DND-41 (cell line): ENCODE measurements at regions not wholly inside any gene's neighbourhood (a gene's known extent, or its start where the extent isn't known, plus 50 kb on each side); places are given as distances from the start of the nearest gene placed in this dataset.

Experiments
- ATAC-seq: fragments of 200-7000 bp; cut with Tn5 transposase; 3 replicates; pipeline ENCODE4 v1.9.1; 2021; ENCODE audit warnings: low read depth; ENCODE audit not compliant: insufficient read depth
- DNase-seq: peaks from one replicate; pipeline ENCODE4 v3.0.0-alpha.2; 2020
- H2AFZ ChIP-seq: 2 replicates; pipeline ENCODE4 v1.6.0; 2012; ENCODE audit warnings: low read depth, low read length
- H3K27ac ChIP-seq: 2 replicates; pipeline ENCODE4 v1.5.1; 2012; ENCODE audit warnings: low read length, inconsistent platforms
- H3K27me3 ChIP-seq: fragments of 200-600 bp; sonication (generic); 2 replicates; pipeline ENCODE4 v1.6.0; 2012; ENCODE audit warnings: low read length, mild to moderate bottlenecking, inconsistent platforms; ENCODE audit not compliant: insufficient read depth, poor library complexity
- H3K36me3 ChIP-seq: 2 replicates; pipeline ENCODE4 v1.5.1; 2012; ENCODE audit warnings: low read length, inconsistent platforms; ENCODE audit not compliant: insufficient read depth
- H3K4me1 ChIP-seq: 2 replicates; pipeline ENCODE4 v1.5.1; 2012; ENCODE audit warnings: mild to moderate bottlenecking, low read length; ENCODE audit not compliant: insufficient read depth
- H3K4me2 ChIP-seq: 2 replicates; pipeline ENCODE4 v1.6.0; 2012; ENCODE audit warnings: mild to moderate bottlenecking, moderate library complexity, low read length, inconsistent platforms; ENCODE audit not compliant: insufficient read depth
- H3K4me3 ChIP-seq, 2 experiments: fragments of 200-600 bp in 1 of 2; shearing (Covaris generic) in 1 of 2; 2 replicates each; pipeline ENCODE4 v1.5.1; 2012 to 2016; ENCODE audit warnings: inconsistent platforms in 2 of 2, low read length in 2 of 2, mild to moderate bottlenecking in 2 of 2, low read depth in 1 of 2, moderate library complexity in 1 of 2
- H3K79me2 ChIP-seq: 2 replicates; pipeline ENCODE4 v1.6.0; 2012; ENCODE audit warnings: low read length, inconsistent platforms; ENCODE audit not compliant: insufficient read depth
- H3K9ac ChIP-seq: 2 replicates; pipeline ENCODE4 v1.6.0; 2012; ENCODE audit warnings: low read depth, mild to moderate bottlenecking, inconsistent platforms, low read length, moderate library complexity
- H3K9me3 ChIP-seq: 2 replicates; pipeline ENCODE4 v1.5.1; 2012; ENCODE audit warnings: low read length, moderate library complexity, mild to moderate bottlenecking, inconsistent platforms; ENCODE audit not compliant: insufficient read depth, severe bottlenecking
- H4K20me1 ChIP-seq: 2 replicates; pipeline ENCODE4 v1.6.0; 2012; ENCODE audit warnings: low read length; ENCODE audit not compliant: insufficient read depth
- EZH2 ChIP-seq: IDR thresholded peaks from 3 replicates; pipeline ENCODE4 v1.6.1; 2012; ENCODE audit warnings: borderline replicate concordance, low read depth, mild to moderate bottlenecking, moderate library complexity, low read length, inconsistent platforms; ENCODE audit not compliant: severe bottlenecking
- TF ChIP-seq, protein P1 (sequence below): IDR thresholded peaks from 2 replicates; pipeline ENCODE4 v1.5.1; 2012; ENCODE audit warnings: borderline replicate concordance, low read length, moderate library complexity, mild to moderate bottlenecking; ENCODE audit not compliant: poor library complexity, severe bottlenecking; ENCODE audit errors: extremely low read depth

DNA sequence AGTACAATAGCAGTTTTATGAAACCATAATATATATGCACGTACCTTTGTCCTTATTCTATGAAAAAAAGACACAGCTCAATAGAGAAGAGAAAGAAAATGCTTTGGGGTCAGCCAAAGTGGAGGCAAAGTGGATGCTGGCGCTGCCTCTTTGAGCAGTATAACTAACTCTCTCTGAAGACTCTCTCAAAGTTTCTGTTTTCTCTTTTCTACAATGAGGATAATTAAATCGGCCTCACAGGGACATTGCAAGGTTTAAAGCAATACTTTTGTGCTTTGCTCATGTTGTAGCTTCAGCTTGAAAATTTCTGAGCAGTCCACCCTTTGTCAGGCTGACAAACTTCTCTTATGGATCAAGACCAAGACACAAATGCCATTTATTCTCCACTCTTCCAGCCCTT lies 455.1 kb upstream of the MPDZ start:
- no peaks in the 10 kb centered on the region for H4K20me1 ChIP-seq
- no peaks in the 10 kb centered on the region for H3K36me3 ChIP-seq
- no peaks in the 10 kb centered on the region for H3K79me2 ChIP-seq
- H3K9me3 ChIP-seq = no peaks in the 10 kb centered on the region
- H2AFZ ChIP-seq = no peak overlapping the region
- DNase-seq = no peak
- no peak for ATAC-seq
- no peak overlapping the region for H3K9ac ChIP-seq
- TF ChIP-seq EZH2 = no peak
- TF ChIP-seq, protein P1, sequence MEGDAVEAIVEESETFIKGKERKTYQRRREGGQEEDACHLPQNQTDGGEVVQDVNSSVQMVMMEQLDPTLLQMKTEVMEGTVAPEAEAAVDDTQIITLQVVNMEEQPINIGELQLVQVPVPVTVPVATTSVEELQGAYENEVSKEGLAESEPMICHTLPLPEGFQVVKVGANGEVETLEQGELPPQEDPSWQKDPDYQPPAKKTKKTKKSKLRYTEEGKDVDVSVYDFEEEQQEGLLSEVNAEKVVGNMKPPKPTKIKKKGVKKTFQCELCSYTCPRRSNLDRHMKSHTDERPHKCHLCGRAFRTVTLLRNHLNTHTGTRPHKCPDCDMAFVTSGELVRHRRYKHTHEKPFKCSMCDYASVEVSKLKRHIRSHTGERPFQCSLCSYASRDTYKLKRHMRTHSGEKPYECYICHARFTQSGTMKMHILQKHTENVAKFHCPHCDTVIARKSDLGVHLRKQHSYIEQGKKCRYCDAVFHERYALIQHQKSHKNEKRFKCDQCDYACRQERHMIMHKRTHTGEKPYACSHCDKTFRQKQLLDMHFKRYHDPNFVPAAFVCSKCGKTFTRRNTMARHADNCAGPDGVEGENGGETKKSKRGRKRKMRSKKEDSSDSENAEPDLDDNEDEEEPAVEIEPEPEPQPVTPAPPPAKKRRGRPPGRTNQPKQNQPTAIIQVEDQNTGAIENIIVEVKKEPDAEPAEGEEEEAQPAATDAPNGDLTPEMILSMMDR = no peak
- no peak overlapping the region for H3K4me3 ChIP-seq
- H3K4me2 ChIP-seq = no peak overlapping the region
- no peaks in the 10 kb centered on the region for H3K4me1 ChIP-seq
- H3K27me3 ChIP-seq = no peaks in the 10 kb centered on the region
- no peak overlapping the region for H3K27ac ChIP-seq

DNA sequence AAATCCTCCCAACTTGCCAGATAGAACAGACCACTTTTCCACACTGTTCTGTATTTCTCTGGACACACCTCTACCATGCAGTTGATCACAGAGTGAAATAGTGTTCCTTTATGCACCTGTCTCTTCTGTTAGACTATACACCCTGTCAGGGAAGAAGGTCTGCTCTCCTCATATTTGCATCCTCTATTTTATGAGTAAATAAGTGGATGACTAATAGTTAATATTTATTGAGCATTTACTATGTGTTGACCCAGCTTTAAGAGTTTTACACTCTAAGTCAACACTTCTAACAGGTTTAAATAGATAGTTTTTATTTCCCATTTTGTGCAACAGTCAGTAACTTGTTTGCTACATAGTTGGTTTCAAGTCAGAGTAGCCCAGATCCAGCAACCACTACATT lies 452.8 kb upstream of the MPDZ start:
- no peak overlapping the region for H3K27ac ChIP-seq
- H3K4me3 ChIP-seq = no peak overlapping the region
- H2AFZ ChIP-seq = no peak overlapping the region
- H3K4me2 ChIP-seq = no peak overlapping the region
- ATAC-seq = no peak
- no peak for TF ChIP-seq EZH2
- TF ChIP-seq, protein P1 = no peak
- no peaks in the 10 kb centered on the region for H3K4me1 ChIP-seq
- no peaks in the 10 kb centered on the region for H3K36me3 ChIP-seq
- H4K20me1 ChIP-seq = no peaks in the 10 kb centered on the region
- no peaks in the 10 kb centered on the region for H3K9me3 ChIP-seq
- DNase-seq = no peak
- no peaks in the 10 kb centered on the region for H3K27me3 ChIP-seq
- H3K79me2 ChIP-seq = no peaks in the 10 kb centered on the region
- no peak overlapping the region for H3K9ac ChIP-seq

DNA sequence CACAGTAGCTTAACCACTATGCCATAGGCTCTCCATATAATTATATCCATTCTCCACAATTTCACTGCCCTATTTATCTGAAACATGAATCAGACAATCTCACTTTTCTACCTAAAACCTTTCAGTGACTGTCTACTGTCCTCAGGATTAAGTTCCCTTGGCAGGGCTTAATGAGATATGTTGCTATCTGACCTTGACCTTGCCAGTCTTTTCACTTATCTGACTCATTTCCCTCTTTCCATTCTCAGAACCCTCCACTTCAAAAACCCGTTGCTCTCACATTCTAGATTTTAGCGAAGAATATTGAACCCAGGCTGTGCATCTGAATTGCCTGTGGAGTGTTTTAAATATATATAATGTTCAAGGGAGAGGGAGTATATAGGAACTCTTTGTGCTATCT lies 452.1 kb upstream of the MPDZ start:
- H3K4me1 ChIP-seq = no peaks in the 10 kb centered on the region
- TF ChIP-seq, protein P1 = no peak
- TF ChIP-seq EZH2 = no peak
- no peaks in the 10 kb centered on the region for H3K36me3 ChIP-seq
- ATAC-seq (no peak), DNase-seq (no peak)
- H3K27ac ChIP-seq = no peak overlapping the region
- H3K27me3 ChIP-seq = no peaks in the 10 kb centered on the region
- no peak overlapping the region for H3K9ac ChIP-seq
- H3K4me3 ChIP-seq = no peak overlapping the region
- H2AFZ ChIP-seq = no peak overlapping the region
- no peaks in the 10 kb centered on the region for H3K79me2 ChIP-seq
- no peaks in the 10 kb centered on the region for H3K9me3 ChIP-seq
- no peaks in the 10 kb centered on the region for H4K20me1 ChIP-seq
- H3K4me2 ChIP-seq = no peak overlapping the region

DNA sequence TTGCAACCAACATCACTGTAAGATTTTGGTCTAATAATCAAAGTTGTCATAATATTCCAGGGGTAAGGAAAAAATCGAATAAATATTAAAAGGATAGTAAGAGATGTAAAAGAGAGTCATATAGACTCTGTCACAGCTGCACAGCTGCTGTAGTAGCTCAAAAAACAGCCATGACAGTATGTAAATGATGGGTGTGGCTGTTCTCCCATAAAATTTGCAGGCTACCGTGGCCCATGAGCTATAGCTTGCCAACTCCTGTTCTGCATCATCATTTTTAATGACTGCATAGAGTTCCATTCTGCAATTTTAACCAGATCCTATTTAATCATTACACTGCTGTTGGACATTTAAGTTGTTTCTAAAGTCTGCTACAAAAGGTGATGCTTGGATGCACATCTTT lies 450.5 kb upstream of the MPDZ start:
- DNase-seq (no peak), ATAC-seq (no peak)
- Histone ChIP-seq H3K9me3 (no peaks in the 10 kb centered on the region), H3K4me2 (no peak overlapping the region), H2AFZ (no peak overlapping the region), H4K20me1 (no peaks in the 10 kb centered on the region), H3K27me3 (no peaks in the 10 kb centered on the region), H3K4me3 (no peak overlapping the region), H3K36me3 (no peaks in the 10 kb centered on the region), H3K4me1 (no peaks in the 10 kb centered on the region), H3K79me2 (no peaks in the 10 kb centered on the region), H3K27ac (no peak overlapping the region), H3K9ac (no peak overlapping the region)
- TF ChIP-seq, protein P1 = no peak
- no peak for TF ChIP-seq EZH2
